SK-N-SH (cell line): ENCODE measurements at regions not wholly inside any gene's neighbourhood (a gene's known extent, or its start where the extent isn't known, plus 50 kb on each side); places are given as distances from the start of the nearest gene placed in this dataset.

Source experiments
- GABPA ChIP-seq: IDR thresholded peaks from 2 replicates; pipeline ENCODE4 v1.4.0; 2012; ENCODE audit warnings: low read depth, mild to moderate bottlenecking
- POLR2AphosphoS5 ChIP-seq: IDR thresholded peaks from 2 replicates; pipeline ENCODE4 v1.6.1; 2012; ENCODE audit warnings: low read depth, low read length
- REST ChIP-seq: IDR thresholded peaks from 2 replicates; pipeline ENCODE4 v1.6.1; 2012; ENCODE audit warnings: mild to moderate bottlenecking, low read depth, low read length, moderate library complexity

- TF ChIP-seq POLR2AphosphoS5: no peak
- TF ChIP-seq REST: no peak
- TF ChIP-seq GABPA: no peak
Observed at GRCh38 chr1:168827557-168827956, 98.6 kb upstream of the DPT start.
